Kasumi-1 (cell line): ENCODE measurements at regions not wholly inside any gene's neighbourhood (a gene's known extent, or its start where the extent isn't known, plus 50 kb on each side); places are given as distances from the start of the nearest gene placed in this dataset.
"Not testable (repeated sequence)": the region's sequence is repeated elsewhere in the genome, so short reads cannot be mapped to it uniquely, and the experiment has no call there.

Experiments used
- DNase-seq, 2 experiments: peaks; one replicate each; lab custom pipeline; 2025; lab: John Stamatoyannopoulos, UW

- no peak for DNase-seq
These were observed 401.4 kb upstream of the PTCHD4 start for GRCh38 chr6:48512390-48512789.

DNA sequence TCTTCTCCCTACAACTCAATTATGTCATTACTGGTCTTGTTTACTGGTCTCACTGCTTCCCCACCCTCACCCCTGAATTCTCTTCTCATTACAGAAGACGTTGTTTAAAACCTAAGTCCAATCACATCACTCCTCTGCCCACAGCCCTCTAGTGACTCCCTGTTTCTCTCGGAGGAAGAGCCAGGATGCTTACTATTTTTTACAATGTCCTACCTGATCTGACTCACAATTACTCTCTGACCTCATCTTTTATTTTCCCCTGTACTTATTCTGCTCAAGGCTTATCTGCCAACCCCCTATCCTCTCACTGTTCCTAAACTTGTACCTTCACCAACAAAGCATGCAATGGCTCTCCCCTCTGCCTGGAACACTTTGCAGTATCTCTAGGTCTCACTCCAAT, 400.4 kb upstream of the PTCHD4 start:
- DNase-seq: no peak

GRCh38 chr6:48505621-48506020, 394.6 kb upstream of the PTCHD4 start:
- no peak for DNase-seq

GRCh38 chr6:48493432-48493831, 382.4 kb upstream of the PTCHD4 start:
- DNase-seq: not testable (repeated sequence)

DNA sequence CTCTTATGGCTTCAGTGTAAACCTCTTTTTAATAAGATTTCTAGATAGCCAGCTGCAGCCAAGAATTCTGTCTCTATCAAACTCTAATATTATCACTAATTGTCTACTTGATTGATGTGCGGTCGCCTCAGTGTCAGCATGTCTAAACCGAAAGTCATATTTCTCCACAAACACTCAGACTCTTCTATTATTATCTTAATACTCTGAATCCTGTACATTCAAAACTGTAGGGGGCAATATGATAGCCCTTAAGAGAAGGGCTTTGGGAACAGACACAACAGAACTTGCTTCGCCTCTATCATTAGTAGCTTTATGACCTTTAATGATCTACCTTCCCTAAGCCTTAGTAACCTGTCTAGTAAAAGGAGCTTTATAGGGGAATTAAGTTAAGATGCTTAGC, 379.7 kb upstream of the PTCHD4 start:
- DNase-seq: no peak

DNA sequence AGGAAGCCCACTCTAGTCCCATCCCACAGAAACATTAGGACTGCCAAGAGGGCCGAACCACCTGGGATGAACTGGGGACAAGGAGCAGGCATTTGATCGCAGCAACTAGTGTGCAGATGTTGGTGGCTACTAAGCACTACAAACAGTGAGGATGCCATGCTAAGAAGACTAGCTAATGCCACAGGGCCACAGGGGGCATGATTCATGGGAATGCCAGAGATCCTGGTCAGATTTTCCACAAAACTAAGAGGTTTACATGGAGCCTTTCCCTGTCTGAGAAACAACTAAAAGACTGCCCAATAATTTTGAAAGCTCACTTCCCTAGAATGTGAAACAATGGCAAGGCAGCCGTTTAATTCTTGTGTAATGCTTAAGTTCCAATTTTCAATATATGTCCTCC, 375.9 kb upstream of the PTCHD4 start:
- DNase-seq: no peak

DNA sequence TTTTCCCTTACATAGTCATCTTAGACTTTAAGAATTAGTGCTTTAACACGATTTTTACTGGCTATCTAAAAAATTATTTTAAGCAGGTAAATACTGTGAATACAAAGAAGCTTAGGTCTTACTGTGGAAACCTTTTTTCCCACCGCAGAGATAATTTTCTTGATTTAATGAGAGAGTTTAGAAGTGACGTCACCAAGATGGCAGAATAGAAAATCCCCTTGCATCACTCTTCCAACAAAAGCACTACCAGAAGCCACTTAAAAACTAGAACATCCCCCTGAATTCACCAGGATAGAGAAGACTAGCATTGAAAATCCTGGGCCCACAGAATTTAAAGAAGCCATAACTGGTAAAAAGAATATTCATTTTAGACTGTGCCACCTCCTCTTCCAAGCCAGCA, 375.4 kb upstream of the PTCHD4 start:
- no peak for DNase-seq

- DNase-seq: no peak
These were observed 365.3 kb upstream of the PTCHD4 start for GRCh38 chr6:48476257-48476656.

- no peak for DNase-seq
These were observed 364.3 kb upstream of the PTCHD4 start for GRCh38 chr6:48475275-48475674.

DNA sequence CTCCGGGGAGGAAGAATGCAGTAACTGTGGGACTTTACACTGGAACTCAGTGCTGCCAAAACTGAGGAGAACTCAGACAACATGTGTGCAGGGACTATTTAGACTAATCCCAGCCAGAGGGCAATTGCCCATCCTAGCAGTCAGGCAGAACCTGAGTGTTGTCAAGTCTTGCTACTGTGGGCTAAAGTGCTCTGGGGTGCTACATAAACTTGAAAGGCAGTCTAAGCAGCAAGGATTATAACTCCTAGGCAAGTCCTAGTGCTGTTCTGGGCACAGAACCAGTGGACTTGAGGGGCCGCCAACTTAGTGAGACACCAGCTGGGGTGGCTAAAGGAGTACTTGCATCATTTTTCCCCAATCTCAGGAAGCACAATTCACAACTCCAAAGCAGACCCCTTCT, 363.8 kb upstream of the PTCHD4 start:
- no peak for DNase-seq

GRCh38 chr6:48474136-48474535, 363.1 kb upstream of the PTCHD4 start:
- no peak for DNase-seq

GRCh38 chr6:48472535-48472934, 361.5 kb upstream of the PTCHD4 start:
- no peak for DNase-seq

GRCh38 chr6:48472091-48472490, 361.1 kb upstream of the PTCHD4 start:
- DNase-seq: no peak

DNA sequence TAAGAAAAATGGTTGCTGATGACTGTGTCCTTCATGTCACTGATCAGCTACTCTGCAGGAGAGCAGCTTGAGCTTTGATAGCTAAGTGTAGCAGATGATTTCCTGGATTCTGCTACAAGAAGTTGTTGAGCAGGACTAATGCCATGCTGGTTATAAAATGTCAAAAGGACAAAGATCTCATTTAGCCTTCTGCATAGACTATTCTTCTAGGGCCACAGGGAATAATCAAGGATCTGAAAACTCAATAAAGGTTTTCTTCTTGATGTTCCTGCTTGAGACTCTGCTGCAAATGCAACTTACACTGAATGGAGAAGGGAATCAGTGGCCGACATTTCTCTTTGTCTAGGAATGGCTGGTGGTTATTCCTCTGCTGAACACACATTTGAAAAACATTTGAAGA, 360.3 kb upstream of the PTCHD4 start:
- DNase-seq: no peak

DNA sequence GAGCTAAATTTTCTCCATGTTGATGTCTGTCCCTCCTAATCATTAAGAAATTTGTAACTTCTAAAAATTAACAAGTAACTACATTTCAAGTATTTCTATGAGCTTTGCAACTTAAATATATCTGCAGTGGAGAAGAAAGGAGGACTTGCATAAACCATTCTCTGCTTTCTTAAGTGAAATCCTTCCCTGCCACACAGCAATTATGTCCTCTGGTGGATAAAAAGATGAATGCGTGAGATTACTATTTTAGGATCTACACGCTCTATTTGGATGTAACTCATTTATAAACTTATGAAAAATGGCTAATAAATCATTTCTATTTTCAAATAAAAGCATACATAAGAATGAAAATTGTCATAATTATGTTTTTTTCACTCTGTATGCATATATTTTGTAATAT, 338.0 kb upstream of the PTCHD4 start:
- no peak for DNase-seq

- no peak for DNase-seq
These were observed 336.3 kb upstream of the PTCHD4 start for GRCh38 chr6:48447251-48447650.

- no peak for DNase-seq
These were observed 318.6 kb upstream of the PTCHD4 start for GRCh38 chr6:48429610-48430009.

DNA sequence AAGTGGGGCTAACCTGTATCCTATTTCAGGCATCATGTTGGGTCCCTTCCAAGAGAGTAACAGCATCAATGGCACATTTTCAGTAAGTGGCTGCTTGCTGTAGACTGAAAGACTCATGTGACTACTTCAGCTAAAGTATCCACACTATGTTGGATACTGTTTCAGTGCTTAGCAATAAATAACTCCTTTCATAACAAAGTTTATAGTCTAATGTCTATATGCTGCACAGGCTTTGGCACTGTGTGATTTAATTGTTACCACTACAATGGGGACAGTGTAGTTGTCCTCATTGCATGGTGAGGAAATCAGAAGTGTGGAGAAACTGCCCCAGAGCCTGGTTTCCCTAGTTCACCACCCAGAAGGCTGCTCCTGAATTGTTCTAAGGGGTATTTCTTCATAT, 318.0 kb upstream of the PTCHD4 start:
- DNase-seq: no peak

- no peak for DNase-seq
These were observed 315.6 kb upstream of the PTCHD4 start for GRCh38 chr6:48426636-48427035.

DNA sequence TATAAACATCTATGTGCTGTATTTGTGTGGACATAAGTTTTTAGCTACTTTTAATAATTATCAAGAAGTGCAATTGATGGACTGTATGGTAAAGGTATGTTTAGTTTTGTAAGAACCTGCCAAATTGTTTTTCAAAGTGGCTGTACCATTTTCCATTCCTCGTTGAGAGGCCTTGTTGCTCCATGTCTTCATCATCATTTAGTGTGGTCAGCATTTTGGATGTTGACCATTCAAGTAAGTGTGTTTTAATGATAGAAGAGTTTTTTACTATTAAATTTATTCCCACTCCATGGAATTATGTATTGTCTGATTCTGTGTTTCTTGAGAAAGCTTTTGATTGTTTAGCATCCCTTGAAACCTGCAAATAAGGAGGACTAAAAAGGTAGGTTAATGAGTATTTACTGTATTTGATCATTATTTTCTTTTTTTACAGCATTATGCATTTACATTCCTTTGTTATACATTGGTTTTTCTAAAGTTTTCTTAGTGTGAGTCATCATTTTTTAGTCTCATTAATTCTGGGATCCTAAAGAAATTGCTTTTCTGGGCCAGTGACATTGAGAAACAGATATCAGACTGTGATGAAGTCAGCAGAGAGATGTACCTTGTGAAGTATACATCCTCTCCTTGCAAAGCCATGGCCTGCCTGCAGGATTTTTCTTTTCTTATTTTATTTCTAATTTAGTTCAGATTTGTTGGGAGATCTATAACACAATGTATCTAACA, 312.8 kb upstream of the PTCHD4 start:
- DNase-seq: no peak

DNA sequence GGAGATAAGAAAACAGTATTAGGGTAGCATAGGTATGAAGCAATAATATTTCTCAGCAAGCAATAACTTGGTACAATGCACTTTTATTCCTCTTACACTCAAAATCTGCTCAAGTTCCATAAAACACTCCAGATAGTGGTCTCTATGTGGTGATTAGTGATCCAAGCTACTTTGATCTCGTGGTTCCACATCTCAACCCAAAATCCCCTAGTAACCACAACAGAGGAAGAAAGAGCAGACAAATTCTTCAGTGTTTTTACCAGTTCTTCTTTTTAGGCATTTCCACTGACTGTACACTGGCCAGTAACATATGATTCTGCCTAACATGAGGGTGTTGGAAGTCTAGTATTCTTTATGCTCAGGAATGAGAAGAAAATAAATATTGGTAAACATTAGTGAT, 309.0 kb upstream of the PTCHD4 start:
- DNase-seq: peak in 1 of 2 experiments; percentile 10

DNA sequence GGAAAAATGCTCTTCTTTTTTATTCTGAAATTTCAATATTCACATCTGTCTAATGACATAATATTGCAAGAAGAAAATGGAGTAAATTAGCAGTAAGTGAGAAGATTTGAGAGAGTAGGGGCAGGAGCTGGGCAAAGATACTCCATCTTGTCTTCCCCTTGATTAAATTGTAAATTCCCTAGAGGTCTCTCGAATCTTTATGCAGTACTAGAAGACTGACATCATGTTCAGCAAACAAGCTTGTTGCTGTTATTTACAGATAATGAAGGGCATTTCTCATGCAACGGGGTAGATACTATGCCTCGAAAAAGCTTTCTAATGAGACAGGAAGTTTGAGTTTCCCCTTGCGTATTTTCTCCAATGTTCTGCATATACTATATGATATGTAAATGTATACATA, 306.9 kb upstream of the PTCHD4 start:
- no peak for DNase-seq

DNA sequence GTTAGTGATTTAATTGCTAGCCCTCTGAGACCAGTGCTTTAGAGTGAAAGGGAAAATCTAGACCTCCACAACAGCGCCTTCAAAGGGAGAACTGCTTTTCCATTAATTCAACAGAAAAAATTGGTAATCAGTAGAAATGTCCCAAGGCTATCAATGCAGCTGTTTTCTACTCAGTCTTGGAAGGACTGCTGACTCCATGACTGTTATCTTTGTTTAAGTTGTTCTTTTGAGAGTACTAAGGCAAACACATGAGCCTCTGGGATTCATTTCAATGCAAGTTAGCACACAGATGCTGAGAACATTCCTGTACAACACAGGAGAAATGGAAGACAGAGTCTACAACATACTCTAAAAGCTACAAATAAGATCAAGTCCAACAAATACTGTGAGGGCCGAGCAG, 301.7 kb upstream of the PTCHD4 start:
- no peak for DNase-seq

DNA sequence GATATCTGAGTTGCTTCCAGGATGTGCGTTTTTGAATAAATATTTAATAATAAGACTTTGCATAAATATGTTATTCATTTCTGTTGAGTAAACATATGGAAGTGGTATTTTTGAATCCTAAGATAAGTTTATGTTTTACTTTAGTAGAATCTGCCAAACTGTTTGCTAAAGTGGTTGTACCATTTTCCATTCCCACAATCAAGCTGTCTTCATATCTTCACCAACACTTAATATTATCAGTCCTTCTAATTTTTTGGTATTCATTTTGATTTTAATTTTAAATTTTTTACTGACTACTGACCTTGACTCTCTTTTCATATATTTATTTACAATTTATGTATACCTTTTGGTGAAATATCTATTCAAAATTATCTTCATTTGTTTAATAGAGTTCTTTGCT, 293.9 kb upstream of the PTCHD4 start:
- no peak for DNase-seq

- DNase-seq: no peak
These were observed 292.6 kb upstream of the PTCHD4 start for GRCh38 chr6:48403587-48403986.
